C4-2B (cell line): ENCODE measurements at regions not wholly inside any gene's neighbourhood (a gene's known extent, or its start where the extent isn't known, plus 50 kb on each side); places are given as distances from the start of the nearest gene placed in this dataset.

ENCODE experiments used
- CTCF ChIP-seq: fragments of 450-650 bp; conservative IDR thresholded peaks from 2 replicates; pipeline ENCODE4 v1.5.1; 2017; ENCODE audit warnings: mild to moderate bottlenecking
- ZFX ChIP-seq: fragments of 450-650 bp; IDR thresholded peaks from 2 replicates; pipeline ENCODE4 v1.6.1; 2017

GRCh38 chr2:16165518-16166326, 225.4 kb downstream of the MYCN start:
- TF ChIP-seq CTCF (no peak), ZFX (no peak)
